ENCODE measurements at regions not wholly inside any gene's neighbourhood (a gene's known extent, or its start where the extent isn't known, plus 50 kb on each side); places are given as distances from the start of the nearest gene placed in this dataset.

DNA sequence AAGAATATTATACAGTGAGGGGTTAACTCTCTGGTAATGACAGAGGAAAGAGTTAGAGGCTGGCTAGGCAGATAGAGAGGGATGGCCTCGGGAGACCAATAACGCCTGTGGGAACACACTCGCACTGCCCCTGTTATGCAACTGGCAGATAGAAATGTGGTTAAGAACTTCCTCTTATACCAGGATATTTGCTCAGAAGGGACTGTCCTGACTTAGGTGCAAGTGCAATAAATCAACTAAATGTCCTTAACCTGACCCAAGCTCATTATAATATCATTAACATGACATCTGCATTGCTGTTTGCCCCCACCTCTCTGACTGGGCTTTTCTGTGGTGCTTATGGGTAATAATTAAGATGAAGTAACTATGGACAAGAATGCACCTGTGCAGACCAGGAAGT is 1518.0 kb downstream of the NCAM2 start:
- TF ChIP-seq, protein P1, sequence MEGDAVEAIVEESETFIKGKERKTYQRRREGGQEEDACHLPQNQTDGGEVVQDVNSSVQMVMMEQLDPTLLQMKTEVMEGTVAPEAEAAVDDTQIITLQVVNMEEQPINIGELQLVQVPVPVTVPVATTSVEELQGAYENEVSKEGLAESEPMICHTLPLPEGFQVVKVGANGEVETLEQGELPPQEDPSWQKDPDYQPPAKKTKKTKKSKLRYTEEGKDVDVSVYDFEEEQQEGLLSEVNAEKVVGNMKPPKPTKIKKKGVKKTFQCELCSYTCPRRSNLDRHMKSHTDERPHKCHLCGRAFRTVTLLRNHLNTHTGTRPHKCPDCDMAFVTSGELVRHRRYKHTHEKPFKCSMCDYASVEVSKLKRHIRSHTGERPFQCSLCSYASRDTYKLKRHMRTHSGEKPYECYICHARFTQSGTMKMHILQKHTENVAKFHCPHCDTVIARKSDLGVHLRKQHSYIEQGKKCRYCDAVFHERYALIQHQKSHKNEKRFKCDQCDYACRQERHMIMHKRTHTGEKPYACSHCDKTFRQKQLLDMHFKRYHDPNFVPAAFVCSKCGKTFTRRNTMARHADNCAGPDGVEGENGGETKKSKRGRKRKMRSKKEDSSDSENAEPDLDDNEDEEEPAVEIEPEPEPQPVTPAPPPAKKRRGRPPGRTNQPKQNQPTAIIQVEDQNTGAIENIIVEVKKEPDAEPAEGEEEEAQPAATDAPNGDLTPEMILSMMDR (IDR thresholded peaks at IDR 0.05) = no peak
- no peak for TF ChIP-seq POLR2A (IDR thresholded peaks at IDR 0.05)

Data from suprapubic skin (tissue), 3 donors.